ENCODE measurements at regions not wholly inside any gene's neighbourhood (a gene's known extent, or its start where the extent isn't known, plus 50 kb on each side); places are given as distances from the start of the nearest gene placed in this dataset.

DNA sequence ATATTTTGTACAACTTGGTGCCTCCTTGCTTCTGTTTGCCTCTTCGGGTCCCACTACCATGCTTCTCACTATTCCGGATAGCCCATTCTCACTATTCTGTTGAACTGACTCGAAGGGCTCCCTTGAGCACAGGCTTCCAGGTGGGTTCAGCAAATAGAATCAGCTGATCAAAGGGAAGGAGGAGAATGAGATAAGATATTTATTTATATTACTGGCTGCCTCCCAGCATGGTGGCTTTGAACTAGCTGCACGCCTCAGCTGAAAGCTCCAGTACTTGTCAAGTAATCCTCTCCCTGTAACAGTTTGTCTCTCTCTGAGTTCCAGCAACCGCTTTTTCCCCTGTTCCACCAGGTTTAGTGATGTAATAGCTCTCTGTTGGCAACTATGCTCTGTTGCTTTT, 187.8 kb upstream of the HNRNPA3 start:
- H3K36me3 ChIP-seq: no peaks in the 10 kb centered on the region
- no peak for DNase-seq
- no peak overlapping the region for H3K4me3 ChIP-seq (ENCODE audit: low read depth, low read length)
- no peaks in the 10 kb centered on the region for H3K9me3 ChIP-seq
- peaks cover under 1% of the 10 kb centered on the region; the same call in 1 of the 2 replicates for H3K4me1 ChIP-seq
- TF ChIP-seq CTCF (IDR thresholded peaks at IDR 0.05; ENCODE audit: low read depth, low read length): no peak
- no peaks in the 10 kb centered on the region for H3K27me3 ChIP-seq

GRCh38 chr2:177026253-177026652, 186.3 kb upstream of the HNRNPA3 start:
- Histone ChIP-seq H3K27me3 (no peaks in the 10 kb centered on the region), H3K9me3 (no peaks in the 10 kb centered on the region), H3K4me1 (peaks cover 15% of the 10 kb centered on the region), H3K36me3 (no peaks in the 10 kb centered on the region), H3K4me3 (ENCODE audit: low read depth, low read length) (no peak overlapping the region)
- DNase-seq: no peak
- TF ChIP-seq CTCF (IDR thresholded peaks at IDR 0.05; ENCODE audit: low read depth, low read length): no peak

- TF ChIP-seq CTCF (IDR thresholded peaks at IDR 0.05; ENCODE audit: low read depth, low read length): no peak
- no peak for DNase-seq
- Histone ChIP-seq H3K9me3 (no peaks in the 10 kb centered on the region), H3K36me3 (no peaks in the 10 kb centered on the region), H3K4me1 (peaks cover 17% of the 10 kb centered on the region), H3K4me3 (ENCODE audit: low read depth, low read length) (no peak overlapping the region), H3K27me3 (no peaks in the 10 kb centered on the region)
Measured at GRCh38 chr2:177026956-177027355, 185.6 kb upstream of the HNRNPA3 start.

DNA sequence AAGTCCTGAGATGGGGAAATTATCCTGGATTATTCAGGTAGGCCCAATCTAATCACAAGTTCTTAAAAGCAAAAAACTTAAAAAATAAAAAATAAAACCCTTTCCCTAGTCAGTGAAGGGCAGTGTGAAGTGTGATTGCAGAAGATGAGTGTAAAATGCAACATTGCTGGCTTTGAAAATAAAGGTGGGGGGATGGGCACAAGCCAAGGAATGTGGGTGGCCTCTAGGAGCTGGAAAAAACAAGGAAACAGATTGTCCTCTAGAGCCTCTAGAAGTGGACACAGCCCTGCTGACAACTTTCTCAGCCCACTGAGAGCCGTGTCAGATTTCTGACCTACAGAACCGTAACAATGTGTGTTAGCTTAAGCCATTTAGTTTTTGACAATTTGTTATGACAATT, 184.3 kb upstream of the HNRNPA3 start:
- no peaks in the 10 kb centered on the region for H3K27me3 ChIP-seq
- no peak for DNase-seq
- TF ChIP-seq CTCF (IDR thresholded peaks at IDR 0.05; ENCODE audit: low read depth, low read length): no peak
- H3K9me3 ChIP-seq: no peaks in the 10 kb centered on the region
- no peaks in the 10 kb centered on the region for H3K36me3 ChIP-seq
- H3K4me3 ChIP-seq (ENCODE audit: low read depth, low read length): no peak overlapping the region
- H3K4me1 ChIP-seq: peaks cover 17% of the 10 kb centered on the region

DNA sequence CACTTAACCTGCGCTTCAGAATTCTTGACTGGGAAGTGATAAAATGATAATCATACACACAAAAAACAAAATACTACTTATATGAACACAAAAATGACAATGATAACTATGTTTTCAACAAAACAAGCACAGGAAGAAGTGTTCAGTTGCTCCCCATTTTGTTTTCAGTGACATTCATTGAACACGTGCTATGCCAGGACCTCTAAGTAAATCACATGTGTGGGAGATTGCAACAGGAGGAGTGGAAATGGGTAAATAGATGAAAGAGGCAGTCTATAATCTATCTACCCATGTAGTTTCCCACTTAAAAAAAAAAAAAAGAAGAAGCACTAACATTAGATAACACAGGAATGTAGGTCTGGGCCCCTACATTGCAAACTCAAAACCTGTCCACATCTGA, 183.5 kb upstream of the HNRNPA3 start:
- TF ChIP-seq CTCF (IDR thresholded peaks at IDR 0.05; ENCODE audit: low read depth, low read length): no peak
- H3K9me3 ChIP-seq: no peaks in the 10 kb centered on the region
- peaks cover 17% of the 10 kb centered on the region for H3K4me1 ChIP-seq
- DNase-seq: no peak
- H3K36me3 ChIP-seq: no peaks in the 10 kb centered on the region
- H3K4me3 ChIP-seq (ENCODE audit: low read depth, low read length): no peak overlapping the region
- no peaks in the 10 kb centered on the region for H3K27me3 ChIP-seq

GRCh38 chr2:177029501-177029900, 183.1 kb upstream of the HNRNPA3 start:
- Histone ChIP-seq H3K9me3 (no peaks in the 10 kb centered on the region), H3K36me3 (no peaks in the 10 kb centered on the region), H3K4me3 (ENCODE audit: low read depth, low read length) (no peak overlapping the region), H3K27me3 (no peaks in the 10 kb centered on the region), H3K4me1 (peaks cover 17% of the 10 kb centered on the region)
- no peak for TF ChIP-seq CTCF (IDR thresholded peaks at IDR 0.05; ENCODE audit: low read depth, low read length)
- DNase-seq: no peak
